ENCODE measurements at regions not wholly inside any gene's neighbourhood (a gene's known extent, or its start where the extent isn't known, plus 50 kb on each side); places are given as distances from the start of the nearest gene placed in this dataset.

- no peak for DNase-seq
Measured at GRCh38 chr6:134519465-134519864, 201.6 kb upstream of the SGK1 start.

- DNase-seq, result no peak
Measured at GRCh38 chr6:134517868-134518267, 200.0 kb upstream of the SGK1 start.

GRCh38 chr6:134517145-134517658 is 199.3 kb upstream of the SGK1 start:
- peak; percentile 31 for DNase-seq

GRCh38 chr6:134516582-134516981 is 198.7 kb upstream of the SGK1 start:
- no peak for DNase-seq

- DNase-seq, result no peak
Measured at GRCh38 chr6:134515986-134516385, 198.1 kb upstream of the SGK1 start.

- DNase-seq, result no peak
Measured at GRCh38 chr6:134512981-134513391, 195.1 kb upstream of the SGK1 start.

- DNase-seq, result no peak
Measured at GRCh38 chr6:134511984-134512683, 194.2 kb upstream of the SGK1 start.

- no peak for DNase-seq
Measured at GRCh38 chr6:134510920-134511319, 193.0 kb upstream of the SGK1 start.

GRCh38 chr6:134510142-134510541 is 192.2 kb upstream of the SGK1 start:
- no peak for DNase-seq

GRCh38 chr6:134508862-134509498 is 191.1 kb upstream of the SGK1 start:
- no peak for DNase-seq

GRCh38 chr6:134506162-134506561 is 188.2 kb upstream of the SGK1 start:
- no peak for DNase-seq

- DNase-seq, result no peak
Measured at GRCh38 chr6:134503585-134504281, 185.8 kb upstream of the SGK1 start.

GRCh38 chr6:134502614-134503549 is 185.0 kb upstream of the SGK1 start:
- DNase-seq, result no peak

- no peak for DNase-seq
Measured at GRCh38 chr6:134495890-134496248, 178.0 kb upstream of the SGK1 start.

GRCh38 chr6:134495203-134495889 is 177.4 kb upstream of the SGK1 start:
- DNase-seq, result no peak

GRCh38 chr6:134493789-134494188 is 175.9 kb upstream of the SGK1 start:
- DNase-seq, result no peak

GRCh38 chr6:134491477-134491876 is 173.6 kb upstream of the SGK1 start:
- no peak for DNase-seq

- DNase-seq, result no peak
Measured at GRCh38 chr6:134482593-134483270, 164.8 kb upstream of the SGK1 start.

- no peak for DNase-seq
Measured at GRCh38 chr6:134481966-134482365, 164.1 kb upstream of the SGK1 start.

- no peak for DNase-seq
Measured at GRCh38 chr6:134480593-134480992, 162.7 kb upstream of the SGK1 start.

GRCh38 chr6:134478764-134479399 is 161.0 kb upstream of the SGK1 start:
- no peak for DNase-seq
